ENCODE measurements at regions not wholly inside any gene's neighbourhood (a gene's known extent, or its start where the extent isn't known, plus 50 kb on each side); places are given as distances from the start of the nearest gene placed in this dataset.

GRCh38 chr3:134743006-134743405 is 52.1 kb upstream of the EPHB1 start:
- POLR2A ChIA-PET (ENCODE audit: unreplicated experiment), result no interaction called here
- no CpG with 5 or more reads among the region's 1 CpG for WGBS, 2 experiments (ENCODE audit: extremely low coverage in 2 of 2, insufficient read length in 1 of 2)

More at GRCh38 chr3:134743006-134743405, 52.1 kb upstream of the EPHB1 start:
- Histone ChIP-seq H3K79me1 (ENCODE audit: low read depth in 1 of 2, low read length in 2 of 2) (no peaks in the 10 kb centered on the region), H2BK20ac (ENCODE audit: low read depth, low read length) (no peak overlapping the region), H3K4ac (ENCODE audit: low read depth, low read length) (no peak overlapping the region), H3K36me3 (ENCODE audit: control insufficient read depth, insufficient read depth, low read length) (no peaks in the 10 kb centered on the region), H3K56ac (ENCODE audit: extremely low read depth, insufficient read depth, low read length) (no peak overlapping the region), H4K5ac (ENCODE audit: low read depth, low read length) (no peak overlapping the region), H3K27ac (ENCODE audit: insufficient read depth, low read length) (no peak overlapping the region), H4K8ac (ENCODE audit: low read depth in 2 of 2, low read length in 2 of 2) (no peak overlapping the region), H2BK120ac (ENCODE audit: low read depth, low read length) (no peak overlapping the region), H2AK5ac (ENCODE audit: low read depth, low read length) (no peak overlapping the region), H3K9me1 (ENCODE audit: insufficient read depth, low read length) (no peaks in the 10 kb centered on the region), H3K4me1 (ENCODE audit: control insufficient read depth, insufficient read depth, low read length) (no peaks in the 10 kb centered on the region), H4K91ac (ENCODE audit: insufficient read depth, low read depth, low read length) (no peak overlapping the region), H3K14ac (replicated peaks; ENCODE audit: low read depth, low read length) (no peak overlapping the region), H2BK15ac (ENCODE audit: low read depth, low read length) (no peak overlapping the region), H3K18ac (ENCODE audit: low read depth, low read length) (no peak overlapping the region), H3K4me2 (ENCODE audit: low read depth, low read length) (no peak overlapping the region), H3K4me3 (ENCODE audit: insufficient read depth, low read depth, low read length) (no peak overlapping the region), H3K9ac (ENCODE audit: low read depth, low read length) (no peak overlapping the region), H3K27me3 (ENCODE audit: control insufficient read depth, insufficient read depth, low read length) (peaks cover 3% of the 10 kb centered on the region; the same call in 1 of the 2 replicates), H4K20me1 (ENCODE audit: insufficient read depth, low read length) (no peaks in the 10 kb centered on the region), H2AK9ac (replicated peaks; ENCODE audit: low read depth, low read length, poor library complexity) (no peak overlapping the region), H2BK5ac (ENCODE audit: low read depth, low read length, poor library complexity, severe bottlenecking) (no peak overlapping the region), H3K9me3 (ENCODE audit: control insufficient read depth, insufficient read depth, low read length) (no peaks in the 10 kb centered on the region), H3K23ac (ENCODE audit: low read depth, low read length) (no peak overlapping the region), H2AFZ (replicated peaks; ENCODE audit: low read length, poor library complexity) (no peak overlapping the region)
- CTCF ChIA-PET, result no interaction called here
- dilution Hi-C loops (cut with HindIII; ENCODE audit: low sequenced_read_pairs, unreplicated experiment) (no loop called here), intact Hi-C loops (cut with micrococcal nuclease) (no loop called here), in situ Hi-C loops (cut with MboI; ENCODE audit: low sequenced_read_pairs) (no loop called here)
- TF ChIP-seq MAZ (IDR thresholded peaks at IDR 0.05; ENCODE audit: borderline replicate concordance, low read depth, low read length) (no peak), CTCF (conservative IDR thresholded peaks at IDR 0.05; ENCODE audit: low read depth, low read length) (no peak), BHLHE40 (IDR thresholded peaks at IDR 0.05; ENCODE audit: low read depth, low read length) (no peak), POLR2A (IDR thresholded peaks at IDR 0.05; ENCODE audit: low read depth, low read length) (no peak), USF2 (IDR thresholded peaks at IDR 0.05; ENCODE audit: low read depth, low read length) (no peak), MAFK (IDR thresholded peaks at IDR 0.05; ENCODE audit: low read depth, low read length) (no peak), MXI1 (IDR thresholded peaks at IDR 0.05; ENCODE audit: borderline replicate concordance, low read depth, low read length) (no peak), FOS (IDR thresholded peaks at IDR 0.05; ENCODE audit: low read depth, low read length) (no peak), NFE2L2 (IDR thresholded peaks at IDR 0.05; ENCODE audit: low read depth, low read length) (no peak), RFX5 (IDR thresholded peaks at IDR 0.05; ENCODE audit: low read depth, low read length) (no peak), ELK1 (IDR thresholded peaks at IDR 0.05; ENCODE audit: borderline replicate concordance, low read depth, low read length) (no peak), RCOR1 (IDR thresholded peaks at IDR 0.05; ENCODE audit: insufficient replicate concordance, low read length) (no peak), CHD1 (IDR thresholded peaks at IDR 0.05; ENCODE audit: low read depth, low read length) (no peak), CEBPB (IDR thresholded peaks at IDR 0.05; ENCODE audit: low read depth, low read length) (no peak), SMC3 (IDR thresholded peaks at IDR 0.05; ENCODE audit: low read depth, low read length) (no peak), RAD21 (IDR thresholded peaks at IDR 0.05; ENCODE audit: low read length) (no peak)
- no peak for ATAC-seq (ENCODE audit: low read depth)
- DNase-seq, result no peak
- no TSS peak for BruUV-seq (replicated peaks)

Data from IMR-90 (cell line).